ENCODE measurements at regions not wholly inside any gene's neighbourhood (a gene's known extent, or its start where the extent isn't known, plus 50 kb on each side); places are given as distances from the start of the nearest gene placed in this dataset.
"Not testable (repeated sequence)": the region's sequence is repeated elsewhere in the genome, so short reads cannot be mapped to it uniquely, and the experiment has no call there.

GRCh38 chr14:30069536-30069935 is 141.9 kb upstream of the PRKD1 start:
- no peak for DNase-seq (ENCODE audit: low spot score)

GRCh38 chr14:30072454-30072853 is 144.8 kb upstream of the PRKD1 start:
- not testable (repeated sequence) for DNase-seq (ENCODE audit: low spot score)

- no peak for DNase-seq (ENCODE audit: low spot score)
Measured at GRCh38 chr14:30077946-30078345, 150.3 kb upstream of the PRKD1 start.

GRCh38 chr14:30078811-30079402 is 151.3 kb upstream of the PRKD1 start:
- no peak for DNase-seq (ENCODE audit: low spot score)

- DNase-seq (ENCODE audit: low spot score) = no peak
Measured at GRCh38 chr14:30082486-30082885, 154.8 kb upstream of the PRKD1 start.

GRCh38 chr14:30084811-30085210 is 157.2 kb upstream of the PRKD1 start:
- DNase-seq (ENCODE audit: low spot score) = no peak

- no peak for DNase-seq (ENCODE audit: low spot score)
Measured at GRCh38 chr14:30085943-30086342, 158.3 kb upstream of the PRKD1 start.

- DNase-seq (ENCODE audit: low spot score) = no peak
Measured at GRCh38 chr14:30088620-30089019, 161.0 kb upstream of the PRKD1 start.

- no peak for DNase-seq (ENCODE audit: low spot score)
Measured at GRCh38 chr14:30108975-30109700, 181.5 kb upstream of the PRKD1 start.

- DNase-seq (ENCODE audit: low spot score) = no peak
Measured at GRCh38 chr14:30114051-30114450, 186.4 kb upstream of the PRKD1 start.

GRCh38 chr14:30115756-30116155 is 188.1 kb upstream of the PRKD1 start:
- DNase-seq (ENCODE audit: low spot score) = no peak

GRCh38 chr14:30118992-30119640 is 191.5 kb upstream of the PRKD1 start:
- DNase-seq (ENCODE audit: low spot score) = no peak

- DNase-seq (ENCODE audit: low spot score) = no peak
Measured at GRCh38 chr14:30125322-30125979, 197.8 kb upstream of the PRKD1 start.

GRCh38 chr14:30129807-30130206 is 202.2 kb upstream of the PRKD1 start:
- no peak for DNase-seq (ENCODE audit: low spot score)

- no peak for DNase-seq (ENCODE audit: low spot score)
Measured at GRCh38 chr14:30131581-30132097, 204.0 kb upstream of the PRKD1 start.

- DNase-seq (ENCODE audit: low spot score) = no peak
Measured at GRCh38 chr14:30132196-30132595, 204.5 kb upstream of the PRKD1 start.

GRCh38 chr14:30134936-30135335 is 207.3 kb upstream of the PRKD1 start:
- DNase-seq (ENCODE audit: low spot score) = no peak

- DNase-seq (ENCODE audit: low spot score) = no peak
Measured at GRCh38 chr14:30138567-30138966, 210.9 kb upstream of the PRKD1 start.

GRCh38 chr14:30142216-30142615 is 214.6 kb upstream of the PRKD1 start:
- no peak for DNase-seq (ENCODE audit: low spot score)

- no peak for DNase-seq (ENCODE audit: low spot score)
Measured at GRCh38 chr14:30143627-30144026, 216.0 kb upstream of the PRKD1 start.

GRCh38 chr14:30153717-30154116 is 226.1 kb upstream of the PRKD1 start:
- DNase-seq (ENCODE audit: low spot score) = no peak

- DNase-seq (ENCODE audit: low spot score) = no peak
Measured at GRCh38 chr14:30156571-30156970, 228.9 kb upstream of the PRKD1 start.
